A673 (cell line): ENCODE measurements at regions not wholly inside any gene's neighbourhood (a gene's known extent, or its start where the extent isn't known, plus 50 kb on each side); places are given as distances from the start of the nearest gene placed in this dataset.

Source experiments
- BruUV-seq: library from RNA; stranded (reverse); fragments of 400-500 nt; replicated peaks from 2 replicates; lab custom pipeline; 2021; lab: Mats Ljungman, UMichigan
- CTCF ChIA-PET: fragments of 300-600 bp; sonication (Branson Sonifier 250); formaldehyde crosslinking; loops from one replicate; lab custom pipeline; 2022; ENCODE audit warnings: antibody characterized with exemption; lab: Charles Lee
- POLR2A ChIA-PET: fragments of 300-600 bp; sonication (Branson Sonifier 250); formaldehyde crosslinking; loops from one replicate; lab custom pipeline; 2022; ENCODE audit warnings: antibody characterized with exemption; ENCODE audit not compliant: low non-redundant PET; lab: Charles Lee
- DNase-seq: peaks from one replicate; pipeline ENCODE4 v3.0.0-alpha.2; 2015; ENCODE audit warnings: low spot score
- H3K27ac ChIP-seq: fragments of 200-600 bp; sonication (generic); 2 replicates; pipeline ENCODE4 v1.5.1; 2016; ENCODE audit warnings: mixed run types, low read depth, mild to moderate bottlenecking, mixed read lengths, antibody characterized with exemption, low read length; ENCODE audit not compliant: poor library complexity, severe bottlenecking
- H3K27me3 ChIP-seq: fragments of 200-600 bp; sonication (generic); replicated peaks from 2 replicates; pipeline ENCODE4 v1.6.1; 2017; ENCODE audit warnings: mixed run types, low read depth, mild to moderate bottlenecking, mixed read lengths, antibody characterized with exemption, low read length; ENCODE audit not compliant: insufficient read depth, poor library complexity
- H3K36me3 ChIP-seq: fragments of 200-600 bp; sonication (generic); 2 replicates; pipeline ENCODE4 v1.6.1; 2016; ENCODE audit warnings: mixed run types, mild to moderate bottlenecking, mixed read lengths, antibody characterized with exemption, low read length; ENCODE audit not compliant: insufficient read depth, poor library complexity, severe bottlenecking
- H3K4me1 ChIP-seq: fragments of 200-600 bp; sonication (generic); 2 replicates; pipeline ENCODE4 v1.6.1; 2017; ENCODE audit warnings: mixed run types, mild to moderate bottlenecking, mixed read lengths, antibody characterized with exemption, low read length; ENCODE audit not compliant: insufficient read depth, poor library complexity, severe bottlenecking
- H3K4me3 ChIP-seq: fragments of 200-600 bp; sonication (generic); 2 replicates; pipeline ENCODE4 v1.5.1; 2016; ENCODE audit warnings: low read depth, mixed run types, mild to moderate bottlenecking, mixed read lengths, low read length; ENCODE audit not compliant: poor library complexity, severe bottlenecking
- H3K9me3 ChIP-seq: fragments of 200-600 bp; sonication (generic); 2 replicates; pipeline ENCODE4 v1.6.1; 2016; ENCODE audit warnings: mixed run types, low read depth, mild to moderate bottlenecking, mixed read lengths, antibody characterized with exemption, low read length; ENCODE audit not compliant: poor library complexity, severe bottlenecking
- EZH2 ChIP-seq: fragments of 200-600 bp; sonication (generic); IDR thresholded peaks from 2 replicates; pipeline ENCODE4 v1.6.1; 2017; ENCODE audit warnings: borderline replicate concordance, low read depth, mild to moderate bottlenecking, mixed read lengths, antibody characterized with exemption, low read length; ENCODE audit not compliant: poor library complexity, severe bottlenecking
- intact Hi-C: fragments of 100-400 bp; cut with micrococcal nuclease; formaldehyde crosslinking; loops from one replicate; pipeline ENCODE4 v1.10.0; 2022; ENCODE audit not compliant: unreplicated experiment
- TF ChIP-seq, protein P1 (sequence below): fragments of 300-800, 200-600 bp; sonication (generic); conservative IDR thresholded peaks from 2 replicates; pipeline ENCODE4 v1.5.1; 2017; ENCODE audit warnings: low read depth, mild to moderate bottlenecking, antibody characterized with exemption, low read length, moderate library complexity, mixed read lengths

GRCh38 chr5:81805086-81805485 is 54.2 kb upstream of the SSBP2 start:
- H3K4me3 ChIP-seq, result no peak overlapping the region
- DNase-seq, result no peak
- POLR2A ChIA-PET, result no interaction called here
- CTCF ChIA-PET, result no interaction called here
- intact Hi-C loops, result no loop called here
- H3K4me1 ChIP-seq, result no peaks in the 10 kb centered on the region
- TF ChIP-seq EZH2, result no peak
- TF ChIP-seq, protein P1, sequence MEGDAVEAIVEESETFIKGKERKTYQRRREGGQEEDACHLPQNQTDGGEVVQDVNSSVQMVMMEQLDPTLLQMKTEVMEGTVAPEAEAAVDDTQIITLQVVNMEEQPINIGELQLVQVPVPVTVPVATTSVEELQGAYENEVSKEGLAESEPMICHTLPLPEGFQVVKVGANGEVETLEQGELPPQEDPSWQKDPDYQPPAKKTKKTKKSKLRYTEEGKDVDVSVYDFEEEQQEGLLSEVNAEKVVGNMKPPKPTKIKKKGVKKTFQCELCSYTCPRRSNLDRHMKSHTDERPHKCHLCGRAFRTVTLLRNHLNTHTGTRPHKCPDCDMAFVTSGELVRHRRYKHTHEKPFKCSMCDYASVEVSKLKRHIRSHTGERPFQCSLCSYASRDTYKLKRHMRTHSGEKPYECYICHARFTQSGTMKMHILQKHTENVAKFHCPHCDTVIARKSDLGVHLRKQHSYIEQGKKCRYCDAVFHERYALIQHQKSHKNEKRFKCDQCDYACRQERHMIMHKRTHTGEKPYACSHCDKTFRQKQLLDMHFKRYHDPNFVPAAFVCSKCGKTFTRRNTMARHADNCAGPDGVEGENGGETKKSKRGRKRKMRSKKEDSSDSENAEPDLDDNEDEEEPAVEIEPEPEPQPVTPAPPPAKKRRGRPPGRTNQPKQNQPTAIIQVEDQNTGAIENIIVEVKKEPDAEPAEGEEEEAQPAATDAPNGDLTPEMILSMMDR, result no peak
- H3K9me3 ChIP-seq, result peaks cover 9% of the 10 kb centered on the region
- H3K27me3 ChIP-seq, result no peaks in the 10 kb centered on the region
- H3K27ac ChIP-seq, result no peak overlapping the region
- no TSS peak for BruUV-seq
- H3K36me3 ChIP-seq, result no peaks in the 10 kb centered on the region

DNA sequence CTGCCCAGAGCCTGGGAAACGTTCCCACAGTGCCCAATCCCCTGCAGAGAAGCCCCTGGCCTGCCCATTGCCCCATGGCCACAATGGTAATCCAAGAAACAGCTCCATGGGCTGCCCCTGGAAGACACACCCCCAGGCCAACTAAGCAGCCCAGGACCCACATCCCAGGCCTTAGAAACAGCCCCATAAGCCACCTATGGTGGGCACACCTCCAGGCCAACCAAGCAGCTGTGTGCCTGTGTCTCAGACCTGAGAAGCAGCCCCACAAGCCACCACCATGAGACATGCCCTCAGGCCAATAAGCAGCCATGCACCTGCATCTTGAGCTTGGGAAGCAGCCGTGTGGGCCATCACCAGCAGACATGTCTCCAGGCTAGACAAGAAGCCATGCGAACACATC is 52.9 kb upstream of the SSBP2 start:
- CTCF ChIA-PET, result no interaction called here
- Histone ChIP-seq H3K4me1 (no peaks in the 10 kb centered on the region), H3K27ac (no peak overlapping the region), H3K4me3 (no peak overlapping the region), H3K27me3 (no peaks in the 10 kb centered on the region), H3K9me3 (peaks cover 9% of the 10 kb centered on the region), H3K36me3 (no peaks in the 10 kb centered on the region)
- DNase-seq, result no peak
- POLR2A ChIA-PET, result no interaction called here
- TF ChIP-seq EZH2, result no peak
- TF ChIP-seq, protein P1, result no peak
- BruUV-seq, result no TSS peak
- intact Hi-C loops, result no loop called here

DNA sequence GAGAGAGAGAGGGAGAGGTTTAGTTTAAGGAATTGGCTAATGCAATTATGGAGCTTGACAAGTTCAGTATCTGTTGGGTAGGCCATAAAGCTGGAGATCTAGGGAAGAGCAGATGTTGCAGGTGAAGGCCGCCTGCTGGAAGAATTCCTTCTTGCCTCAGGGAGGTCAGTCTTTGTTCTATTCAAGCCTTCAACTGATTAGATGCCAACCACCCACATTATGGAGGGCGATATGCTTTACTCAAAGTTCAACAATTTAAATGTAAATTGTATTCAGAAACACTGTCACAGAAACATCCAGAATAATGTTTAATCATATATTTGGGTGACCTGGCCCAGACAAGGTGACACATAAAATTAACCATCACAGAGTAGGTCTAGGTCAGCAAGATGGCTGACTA is 51.7 kb upstream of the SSBP2 start:
- ChIA-PET POLR2A (no interaction called here), CTCF (no interaction called here)
- H3K4me1 ChIP-seq, result peaks cover 5% of the 10 kb centered on the region
- DNase-seq, result no peak
- H3K36me3 ChIP-seq, result no peaks in the 10 kb centered on the region
- TF ChIP-seq, protein P1, result no peak
- no peak for TF ChIP-seq EZH2
- no TSS peak for BruUV-seq
- no peak overlapping the region for H3K4me3 ChIP-seq
- intact Hi-C loops, result no loop called here
- H3K9me3 ChIP-seq, result peaks cover 9% of the 10 kb centered on the region
- H3K27me3 ChIP-seq, result no peaks in the 10 kb centered on the region
- no peak overlapping the region for H3K27ac ChIP-seq
